ENCODE measurements at regions not wholly inside any gene's neighbourhood (a gene's known extent, or its start where the extent isn't known, plus 50 kb on each side); places are given as distances from the start of the nearest gene placed in this dataset.
"Not testable (repeated sequence)": the region's sequence is repeated elsewhere in the genome, so short reads cannot be mapped to it uniquely, and the experiment has no call there.

DNA sequence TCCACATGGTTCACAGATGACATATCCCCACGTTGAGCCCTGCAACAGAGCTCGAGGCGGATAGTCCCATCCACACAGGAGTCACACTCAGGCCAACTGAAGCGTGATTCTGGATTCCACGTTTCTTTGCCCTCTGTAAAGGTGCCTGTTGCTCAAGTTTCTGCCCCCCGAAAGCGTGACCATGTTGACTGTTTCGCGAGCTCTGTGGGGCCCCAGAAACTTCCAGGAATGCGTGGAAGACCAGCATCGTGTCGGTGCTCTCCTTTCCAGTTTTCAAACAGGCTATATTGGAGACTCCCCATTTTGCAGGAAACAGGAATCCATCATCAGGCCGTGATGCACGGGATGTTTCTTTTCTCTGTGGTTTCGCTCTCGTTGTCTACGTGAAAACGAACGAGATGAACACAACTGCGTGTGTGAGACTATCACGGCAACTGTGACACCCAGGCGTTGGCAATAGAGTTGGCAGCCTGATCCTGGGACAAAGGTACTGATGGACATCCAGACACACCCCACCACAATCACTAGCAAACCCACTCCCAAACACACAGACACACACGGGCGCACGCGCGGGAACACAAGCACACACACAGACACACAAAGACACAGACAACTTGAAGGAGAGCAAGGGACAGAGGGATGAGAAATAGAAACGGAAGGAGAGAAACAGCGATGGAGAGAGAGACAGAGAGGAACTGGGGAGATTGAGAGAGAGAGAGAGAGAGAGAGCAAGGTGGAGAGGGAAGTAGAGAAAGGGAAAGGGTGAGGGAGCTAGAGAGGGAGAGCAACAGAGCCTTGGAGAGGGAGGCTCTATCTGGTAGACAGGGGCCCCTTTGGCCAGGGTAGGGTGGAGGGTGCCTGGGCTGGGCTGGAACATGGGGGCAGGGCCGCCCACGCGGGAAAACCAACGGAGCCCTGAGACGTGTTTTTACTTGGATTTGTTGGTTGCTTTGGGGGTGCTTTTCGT, 1609.3 kb downstream of the SPATA31A7 start:
- CTCF ChIA-PET; DNase-seq (ENCODE audit: extremely low spot score); POLR2A ChIA-PET: not testable (repeated sequence)

GRCh38 chr9:62799851-62800371, 1610.1 kb downstream of the SPATA31A7 start:
- CTCF ChIA-PET, result not testable (repeated sequence)

DNA sequence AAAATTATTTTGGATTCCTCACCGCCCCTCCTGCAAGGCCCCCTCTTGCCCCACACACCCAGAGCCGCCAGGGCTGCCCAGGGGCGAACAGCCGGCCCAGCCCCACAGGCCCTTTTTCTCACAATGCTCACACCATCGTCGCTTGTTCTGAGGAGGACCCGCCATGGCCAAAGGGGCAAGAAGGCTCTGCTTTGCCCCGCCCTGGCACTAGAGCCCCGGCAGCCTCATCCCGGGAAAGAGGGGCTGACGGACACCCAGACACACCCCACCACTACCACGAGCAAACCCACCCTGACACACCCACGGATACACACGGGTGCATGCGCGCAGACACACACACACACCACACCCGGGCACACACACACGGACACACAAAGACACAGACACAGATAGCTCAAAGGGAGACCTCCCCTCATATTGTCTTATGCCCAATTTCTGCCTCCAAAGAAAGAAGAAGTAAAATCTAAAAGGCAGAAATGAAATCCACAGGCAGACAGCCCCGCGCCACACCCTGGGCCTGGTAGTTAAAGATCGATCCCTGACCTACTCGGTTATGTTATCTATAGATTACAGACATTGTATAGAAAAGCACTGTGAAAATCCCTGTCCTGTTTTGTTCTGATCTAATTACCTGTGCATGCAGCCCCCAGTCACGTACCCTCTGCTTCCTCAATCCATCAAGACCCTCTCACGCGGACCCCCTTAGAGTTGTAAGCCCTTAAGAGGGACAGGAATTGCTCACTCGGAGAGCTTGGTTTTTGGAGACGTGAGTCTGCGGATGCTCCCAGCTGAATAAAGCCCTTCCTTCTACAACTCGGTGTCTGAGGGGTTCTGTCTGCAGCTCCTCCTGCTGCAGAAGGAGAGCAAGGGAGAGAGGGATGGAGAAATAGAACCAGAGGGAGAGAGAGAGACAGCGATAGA, 1610.9 kb downstream of the SPATA31A7 start:
- DNase-seq (ENCODE audit: extremely low spot score); CTCF ChIA-PET; POLR2A ChIA-PET: not testable (repeated sequence)

More at GRCh38 chr9:62799851-62800371, 1610.1 kb downstream of the SPATA31A7 start:
- DNase-seq (ENCODE audit: extremely low spot score); POLR2A ChIA-PET: not testable (repeated sequence)

- CTCF ChIA-PET; POLR2A ChIA-PET; DNase-seq (ENCODE audit: extremely low spot score): not testable (repeated sequence)
These were observed 1611.6 kb downstream of the SPATA31A7 start for GRCh38 chr9:62801372-62801811.

DNA sequence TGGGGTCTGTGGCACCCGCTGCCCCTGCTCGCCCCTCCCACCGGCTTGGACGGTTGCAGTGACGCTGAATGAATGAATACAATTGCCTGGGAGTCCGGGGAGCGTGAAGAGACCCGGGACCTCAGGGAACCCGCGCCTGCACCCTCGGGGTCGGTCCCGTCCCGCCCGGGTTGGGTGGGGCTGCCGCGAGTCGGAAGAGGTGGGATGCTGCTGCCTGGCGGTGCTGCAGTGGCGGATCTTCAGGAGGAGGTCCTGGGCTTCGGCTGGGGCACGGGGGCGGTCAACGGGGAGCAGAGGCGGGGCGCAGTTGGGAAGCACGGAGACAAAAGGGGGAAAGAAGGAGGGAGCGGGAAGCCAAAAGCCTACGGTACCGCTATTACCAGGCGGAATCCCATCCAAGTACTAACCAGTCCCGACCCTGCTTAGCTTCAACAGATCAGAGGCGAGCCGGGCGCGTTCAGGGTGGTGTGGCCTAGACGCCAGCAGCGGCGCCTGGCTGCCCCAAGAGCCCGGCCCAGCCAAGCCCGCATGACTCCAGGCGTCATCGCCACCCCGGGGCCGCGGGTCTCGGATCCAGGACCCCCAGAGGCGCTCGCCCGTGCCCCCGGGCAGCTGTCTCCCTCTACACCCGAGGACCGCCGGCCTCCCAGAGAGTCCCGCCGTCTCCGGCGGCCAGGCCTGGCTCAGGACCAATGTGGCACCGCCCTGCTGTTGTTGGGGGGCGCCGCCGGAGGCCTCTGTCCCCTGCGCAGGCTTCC, 1612.3 kb downstream of the SPATA31A7 start:
- POLR2A ChIA-PET, CTCF ChIA-PET: not testable (repeated sequence)
- peak; percentile 72 for DNase-seq (ENCODE audit: extremely low spot score)

DNA sequence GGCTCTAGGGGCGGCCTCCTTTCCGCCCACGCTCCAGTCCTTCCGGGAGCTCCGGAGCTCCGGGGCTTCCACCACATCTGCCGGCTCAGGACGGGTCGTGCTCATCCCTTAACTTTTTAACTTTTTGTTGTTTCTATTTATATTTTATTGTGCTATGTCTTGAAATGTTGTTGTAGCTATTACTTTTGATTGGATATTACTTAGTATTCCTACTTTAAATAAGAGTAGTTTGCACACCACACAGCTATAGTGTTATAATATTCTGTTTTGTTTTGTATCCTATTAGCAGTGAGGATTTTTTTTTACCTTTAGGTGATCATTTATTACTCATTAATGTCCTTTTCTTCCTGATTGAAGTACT, 1612.9 kb downstream of the SPATA31A7 start:
- CTCF ChIA-PET, POLR2A ChIA-PET: not testable (repeated sequence)

DNA sequence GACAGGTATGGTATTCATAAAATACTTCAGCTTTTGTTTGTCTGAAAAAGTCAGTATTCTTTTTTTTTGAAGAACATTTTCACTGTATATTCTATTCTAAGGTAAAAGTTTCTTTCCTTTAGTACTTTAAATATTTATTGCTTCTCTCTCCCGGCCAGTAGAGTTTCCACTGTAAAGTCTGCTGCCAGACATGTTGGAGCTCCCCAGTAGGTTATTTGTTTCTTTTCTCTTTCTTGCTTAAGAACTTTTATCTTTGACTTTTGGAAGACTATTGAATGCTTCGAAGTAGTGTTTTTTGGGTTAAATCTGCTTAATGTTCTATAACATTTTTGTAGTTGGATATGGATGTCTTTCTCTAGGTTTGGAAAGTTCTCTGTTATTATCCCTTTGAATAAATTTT, 1613.3 kb downstream of the SPATA31A7 start:
- POLR2A ChIA-PET; DNase-seq (ENCODE audit: extremely low spot score); CTCF ChIA-PET: not testable (repeated sequence)

More for the DNA sequence above, 1612.9 kb downstream of the SPATA31A7 start:
- DNase-seq (ENCODE audit: extremely low spot score), result not testable (repeated sequence)

DNA sequence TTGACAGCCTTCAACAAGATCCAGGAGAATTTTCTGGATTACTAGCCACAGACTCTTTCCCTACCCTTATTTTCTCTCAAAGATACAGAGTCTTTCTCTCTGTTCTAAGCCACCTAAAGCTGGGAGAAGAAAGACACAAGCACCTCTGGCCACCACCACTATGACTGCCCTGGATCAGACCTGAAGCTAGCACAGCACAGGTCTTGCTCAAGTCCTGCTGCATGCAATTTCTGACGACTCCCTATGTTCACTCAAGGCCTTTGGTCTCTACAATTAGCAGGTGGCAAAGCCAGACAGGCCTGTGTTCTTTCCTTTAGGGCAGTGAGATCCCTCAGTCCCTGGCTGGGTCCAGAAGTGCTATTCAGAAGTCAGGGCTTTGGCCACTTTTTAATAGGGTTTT, 1614.5 kb downstream of the SPATA31A7 start:
- DNase-seq (ENCODE audit: extremely low spot score); POLR2A ChIA-PET; CTCF ChIA-PET: not testable (repeated sequence)

DNA sequence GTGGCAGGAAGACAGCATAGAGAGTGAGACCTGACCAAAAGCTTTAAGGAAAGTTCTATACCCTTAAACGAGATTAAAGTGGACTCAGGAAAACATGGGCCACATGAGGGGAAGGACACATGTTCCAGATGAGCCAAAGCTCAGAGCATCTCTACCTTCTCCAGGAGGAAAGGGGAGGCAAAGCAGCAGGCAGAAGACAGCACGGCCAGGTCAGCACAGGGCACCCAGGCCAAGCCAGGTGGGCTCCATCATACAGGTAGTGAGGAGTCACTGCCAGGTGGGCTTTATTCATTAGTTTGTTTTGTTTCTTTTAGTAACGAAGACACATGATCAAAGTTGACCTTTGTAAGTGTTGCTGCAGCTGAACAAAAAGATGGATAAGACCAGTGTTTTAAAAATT, 1617.6 kb downstream of the SPATA31A7 start:
- DNase-seq (ENCODE audit: extremely low spot score); CTCF ChIA-PET; POLR2A ChIA-PET: not testable (repeated sequence)

GRCh38 chr9:62808081-62808480, 1618.2 kb downstream of the SPATA31A7 start:
- CTCF ChIA-PET; DNase-seq (ENCODE audit: extremely low spot score); POLR2A ChIA-PET: not testable (repeated sequence)

DNA sequence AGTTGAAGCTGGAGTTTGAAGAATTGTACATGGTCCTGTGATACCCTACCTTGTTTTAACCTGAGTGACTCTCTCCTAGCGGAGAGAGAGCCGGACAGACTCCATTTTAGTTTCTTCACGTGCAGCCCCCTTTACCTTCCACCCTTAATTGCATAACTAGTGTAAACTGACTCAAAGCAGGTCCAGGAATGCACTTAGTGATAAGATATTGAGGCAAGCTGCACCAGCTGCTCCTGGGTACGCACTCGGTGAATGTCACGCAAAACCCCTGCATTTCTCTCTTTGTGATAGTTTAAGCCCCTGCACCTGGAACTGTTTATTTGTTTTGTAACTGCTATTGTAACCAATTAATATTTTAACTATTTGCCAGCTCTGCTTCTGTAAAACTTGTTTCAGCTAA, 1620.5 kb downstream of the SPATA31A7 start:
- CTCF ChIA-PET; POLR2A ChIA-PET; DNase-seq (ENCODE audit: extremely low spot score): not testable (repeated sequence)

DNA sequence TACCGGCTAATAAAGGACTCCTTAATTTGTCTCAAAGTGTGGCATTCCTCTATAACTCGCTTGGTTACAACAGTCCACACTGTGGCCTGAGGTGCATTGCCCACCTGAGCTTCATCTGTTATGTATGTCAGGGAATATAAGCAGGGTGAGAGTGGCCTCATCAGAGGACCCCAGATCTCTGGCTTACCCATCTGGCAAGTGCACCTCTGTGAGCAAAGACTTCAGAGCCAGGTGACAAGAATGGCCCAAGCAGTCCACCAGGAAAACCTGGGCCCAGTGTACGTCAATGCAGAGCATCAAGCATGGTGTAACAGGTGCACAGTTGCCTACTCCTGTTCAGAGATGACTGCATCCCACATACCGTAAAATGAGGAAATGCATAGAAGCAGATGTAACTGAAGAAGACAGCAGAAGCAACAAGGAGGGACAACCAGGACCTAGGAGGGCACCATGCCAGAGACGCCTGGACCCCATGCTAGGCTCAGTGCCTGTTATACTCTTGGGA, 1621.0 kb downstream of the SPATA31A7 start:
- DNase-seq (ENCODE audit: extremely low spot score); POLR2A ChIA-PET; CTCF ChIA-PET: not testable (repeated sequence)

DNA sequence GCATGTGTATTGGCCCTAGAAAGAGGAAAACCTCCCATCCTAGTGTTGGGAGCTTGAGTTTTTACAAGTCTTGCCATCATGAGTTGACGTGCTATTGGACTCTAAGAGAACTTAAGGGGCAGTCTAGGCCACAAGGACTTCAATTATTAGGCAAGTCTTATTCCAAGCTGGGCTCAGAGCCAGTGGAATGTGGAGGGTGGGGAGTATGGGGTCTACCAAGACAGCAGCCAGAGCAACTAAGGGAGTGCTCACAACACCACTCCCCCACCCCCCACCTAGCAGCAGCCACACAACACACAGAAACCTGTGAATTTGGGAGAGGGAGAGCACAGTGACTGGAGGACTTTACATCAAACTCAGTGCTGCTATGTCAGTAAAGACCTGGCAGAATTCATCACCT, 1625.6 kb downstream of the SPATA31A7 start:
- POLR2A ChIA-PET; CTCF ChIA-PET; DNase-seq (ENCODE audit: extremely low spot score): not testable (repeated sequence)

GRCh38 chr9:62816331-62816730, 1626.5 kb downstream of the SPATA31A7 start:
- POLR2A ChIA-PET; CTCF ChIA-PET; DNase-seq (ENCODE audit: extremely low spot score): not testable (repeated sequence)

DNA sequence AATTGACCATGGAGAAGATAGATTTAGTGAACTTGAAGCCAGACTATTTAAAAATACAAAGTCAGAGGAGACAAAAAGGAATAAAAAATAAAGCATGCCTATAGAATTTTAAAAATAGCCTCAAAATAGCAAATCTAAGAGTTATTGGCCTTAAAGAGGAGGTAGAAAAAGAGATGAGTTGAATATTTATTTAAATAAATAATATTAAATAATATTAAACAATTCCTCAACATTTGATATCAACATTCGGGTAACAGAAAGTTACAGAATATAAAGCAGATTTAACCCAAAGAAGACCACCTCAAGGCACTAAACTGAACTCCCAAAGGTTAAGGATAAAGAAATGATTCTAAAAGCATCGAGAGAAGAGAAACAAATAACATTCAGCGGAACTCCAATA, 1627.4 kb downstream of the SPATA31A7 start:
- CTCF ChIA-PET; DNase-seq (ENCODE audit: extremely low spot score); POLR2A ChIA-PET: not testable (repeated sequence)

GRCh38 chr9:62822185-62822584, 1632.3 kb downstream of the SPATA31A7 start:
- CTCF ChIA-PET, POLR2A ChIA-PET: not testable (repeated sequence)

GRCh38 chr9:62827957-62828907, 1638.4 kb downstream of the SPATA31A7 start:
- CTCF ChIA-PET; DNase-seq (ENCODE audit: extremely low spot score); POLR2A ChIA-PET: not testable (repeated sequence)

More at GRCh38 chr9:62822185-62822584, 1632.3 kb downstream of the SPATA31A7 start:
- DNase-seq (ENCODE audit: extremely low spot score), result not testable (repeated sequence)
